GM18907 (cell line): ENCODE measurements at regions not wholly inside any gene's neighbourhood (a gene's known extent, or its start where the extent isn't known, plus 50 kb on each side); places are given as distances from the start of the nearest gene placed in this dataset.

Source experiments
- ATAC-seq: cut with Tn5 transposase; IDR thresholded peaks from one replicate; pipeline ENCODE4 v1.9.1; 2021; ENCODE audit warnings: mild to moderate bottlenecking, moderate library complexity; ENCODE audit not compliant: unreplicated experiment

GRCh38 chr20:18992418-18992817 is 178.8 kb downstream of the SCP2D1 start:
- ATAC-seq: no peak

GRCh38 chr20:18995455-18995854 is 181.9 kb downstream of the SCP2D1 start:
- no peak for ATAC-seq

- no peak for ATAC-seq
Measured at GRCh38 chr20:18999086-18999485, 185.5 kb downstream of the SCP2D1 start.

- no peak for ATAC-seq
Measured at GRCh38 chr20:19000078-19000477, 186.5 kb downstream of the SCP2D1 start.

- no peak for ATAC-seq
Measured at GRCh38 chr20:19001177-19001576, 187.6 kb downstream of the SCP2D1 start.

GRCh38 chr20:19003366-19004336 is 190.1 kb downstream of the SCP2D1 start:
- no peak for ATAC-seq

GRCh38 chr20:19004975-19005374 is 191.4 kb downstream of the SCP2D1 start:
- ATAC-seq: no peak

GRCh38 chr20:19008497-19008896 is 194.9 kb downstream of the SCP2D1 start:
- no peak for ATAC-seq

GRCh38 chr20:19009081-19009688 is 195.6 kb downstream of the SCP2D1 start:
- no peak for ATAC-seq

- ATAC-seq: no peak
Measured at GRCh38 chr20:19012676-19013075, 199.1 kb downstream of the SCP2D1 start.

- no peak for ATAC-seq
Measured at GRCh38 chr20:19013907-19014306, 198.5 kb upstream of the SLC24A3 start.

GRCh38 chr20:19015351-19016139 is 196.9 kb upstream of the SLC24A3 start:
- no peak for ATAC-seq

- ATAC-seq: no peak
Measured at GRCh38 chr20:19016140-19016497, 196.3 kb upstream of the SLC24A3 start.

- no peak for ATAC-seq
Measured at GRCh38 chr20:19017104-19017690, 195.2 kb upstream of the SLC24A3 start.

GRCh38 chr20:19018881-19019280 is 193.6 kb upstream of the SLC24A3 start:
- no peak for ATAC-seq

- ATAC-seq: no peak
Measured at GRCh38 chr20:19019734-19020364, 192.6 kb upstream of the SLC24A3 start.

GRCh38 chr20:19021406-19022117 is 190.9 kb upstream of the SLC24A3 start:
- ATAC-seq: no peak

- no peak for ATAC-seq
Measured at GRCh38 chr20:19022118-19022575, 190.3 kb upstream of the SLC24A3 start.

GRCh38 chr20:19022791-19023448 is 189.5 kb upstream of the SLC24A3 start:
- no peak for ATAC-seq
